Calu3 (cell line): ENCODE measurements at regions not wholly inside any gene's neighbourhood (a gene's known extent, or its start where the extent isn't known, plus 50 kb on each side); places are given as distances from the start of the nearest gene placed in this dataset.

Source experiments
- BruUV-seq: library from RNA; stranded (reverse); fragments of 400-500 nt; replicated peaks from 2 replicates; lab custom pipeline; 2021; lab: Mats Ljungman, UMichigan
- CTCF ChIA-PET: fragments of 300-600 bp; sonication (Branson Sonifier 250); formaldehyde crosslinking; loops from one replicate; lab custom pipeline; 2022; ENCODE audit warnings: antibody characterized with exemption; lab: Charles Lee
- DNase-seq: peaks from one replicate; pipeline ENCODE4 v3.0.0; 2022
- H3K27ac Mint-ChIP-seq: one replicate; pipeline ENCODE4 v1.8.0; 2022; ENCODE audit warnings: mixed read lengths; ENCODE audit not compliant: unreplicated experiment
- H3K27me3 Mint-ChIP-seq: one replicate; pipeline ENCODE4 v1.8.0; 2022; ENCODE audit warnings: mixed read lengths; ENCODE audit not compliant: unreplicated experiment
- H3K36me3 Mint-ChIP-seq: one replicate; pipeline ENCODE4 v1.8.0; 2022; ENCODE audit warnings: mild to moderate bottlenecking, moderate library complexity, mixed read lengths; ENCODE audit not compliant: insufficient read depth, unreplicated experiment
- H3K4me1 Mint-ChIP-seq: one replicate; pipeline ENCODE4 v1.8.0; 2022; ENCODE audit warnings: mild to moderate bottlenecking, low read depth, mixed read lengths; ENCODE audit not compliant: unreplicated experiment
- H3K4me3 Mint-ChIP-seq: one replicate; pipeline ENCODE4 v1.8.0; 2022; ENCODE audit warnings: mild to moderate bottlenecking, low read depth, moderate library complexity, mixed read lengths; ENCODE audit not compliant: unreplicated experiment
- H3K9me3 Mint-ChIP-seq: one replicate; pipeline ENCODE4 v1.8.0; 2022; ENCODE audit warnings: low read depth, mixed read lengths; ENCODE audit not compliant: unreplicated experiment
- intact Hi-C: fragments of 100-400 bp; cut with micrococcal nuclease; formaldehyde crosslinking; loops from one replicate; pipeline ENCODE4 v1.10.0; 2022; ENCODE audit not compliant: unreplicated experiment
- TF ChIP-seq, protein P1 (sequence below): fragments of 200-600 bp; IDR thresholded peaks from one replicate; pipeline ENCODE4 v1.8.0; 2022; ENCODE audit warnings: antibody characterized with exemption; ENCODE audit not compliant: unreplicated experiment

DNA sequence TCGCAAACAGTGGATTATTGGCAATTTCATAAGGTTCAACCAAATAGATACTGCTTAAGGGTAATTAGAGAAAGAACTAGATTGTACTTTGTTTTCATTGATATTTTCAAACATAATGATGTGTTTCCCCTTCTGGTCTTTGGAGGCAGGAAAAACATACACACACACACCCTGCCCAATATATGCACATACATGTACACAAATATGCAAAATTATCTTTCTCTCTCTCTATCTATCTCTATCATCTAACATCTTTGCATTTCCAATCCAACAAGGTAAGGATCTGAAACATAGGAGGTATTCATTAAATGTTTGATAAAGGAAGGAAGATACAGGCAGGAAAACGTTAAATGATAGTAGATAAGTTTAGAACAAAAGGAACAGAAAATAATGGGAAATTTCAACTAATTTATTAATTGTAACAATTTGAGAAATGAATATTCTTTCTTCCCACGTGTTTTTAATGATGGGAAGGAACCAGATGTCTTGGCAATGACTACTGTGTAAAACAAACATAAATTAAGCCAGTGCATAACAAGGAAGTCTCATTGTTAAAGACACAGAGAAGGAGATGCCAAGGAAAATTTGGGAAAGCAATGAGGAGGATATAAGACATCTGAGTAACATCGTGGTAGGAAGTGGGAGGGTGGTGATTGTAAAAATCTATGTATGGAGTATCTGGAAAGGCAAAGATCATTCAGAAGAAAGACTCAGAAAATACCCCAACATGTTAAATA, 532.1 kb downstream of the GBA3 start:
- H3K4me3 Mint-ChIP-seq: no peak overlapping the region
- H3K27ac Mint-ChIP-seq: no peak overlapping the region
- CTCF ChIA-PET: no interaction called here
- H3K4me1 Mint-ChIP-seq: no peaks in the 10 kb centered on the region
- BruUV-seq: no TSS peak
- TF ChIP-seq, protein P1, sequence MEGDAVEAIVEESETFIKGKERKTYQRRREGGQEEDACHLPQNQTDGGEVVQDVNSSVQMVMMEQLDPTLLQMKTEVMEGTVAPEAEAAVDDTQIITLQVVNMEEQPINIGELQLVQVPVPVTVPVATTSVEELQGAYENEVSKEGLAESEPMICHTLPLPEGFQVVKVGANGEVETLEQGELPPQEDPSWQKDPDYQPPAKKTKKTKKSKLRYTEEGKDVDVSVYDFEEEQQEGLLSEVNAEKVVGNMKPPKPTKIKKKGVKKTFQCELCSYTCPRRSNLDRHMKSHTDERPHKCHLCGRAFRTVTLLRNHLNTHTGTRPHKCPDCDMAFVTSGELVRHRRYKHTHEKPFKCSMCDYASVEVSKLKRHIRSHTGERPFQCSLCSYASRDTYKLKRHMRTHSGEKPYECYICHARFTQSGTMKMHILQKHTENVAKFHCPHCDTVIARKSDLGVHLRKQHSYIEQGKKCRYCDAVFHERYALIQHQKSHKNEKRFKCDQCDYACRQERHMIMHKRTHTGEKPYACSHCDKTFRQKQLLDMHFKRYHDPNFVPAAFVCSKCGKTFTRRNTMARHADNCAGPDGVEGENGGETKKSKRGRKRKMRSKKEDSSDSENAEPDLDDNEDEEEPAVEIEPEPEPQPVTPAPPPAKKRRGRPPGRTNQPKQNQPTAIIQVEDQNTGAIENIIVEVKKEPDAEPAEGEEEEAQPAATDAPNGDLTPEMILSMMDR: no peak
- H3K36me3 Mint-ChIP-seq: no peaks in the 10 kb centered on the region
- intact Hi-C loops: no loop called here
- no peaks in the 10 kb centered on the region for H3K9me3 Mint-ChIP-seq
- DNase-seq: no peak
- H3K27me3 Mint-ChIP-seq: no peaks in the 10 kb centered on the region

GRCh38 chr4:23220911-23221310, 528.2 kb downstream of the GBA3 start:
- no peak overlapping the region for H3K4me3 Mint-ChIP-seq
- no TSS peak for BruUV-seq
- no peak for DNase-seq
- H3K4me1 Mint-ChIP-seq: no peaks in the 10 kb centered on the region
- no peak overlapping the region for H3K27ac Mint-ChIP-seq
- CTCF ChIA-PET: no interaction called here
- TF ChIP-seq, protein P1: no peak
- no peaks in the 10 kb centered on the region for H3K36me3 Mint-ChIP-seq
- no peaks in the 10 kb centered on the region for H3K27me3 Mint-ChIP-seq
- H3K9me3 Mint-ChIP-seq: no peaks in the 10 kb centered on the region
- intact Hi-C loops: no loop called here

DNA sequence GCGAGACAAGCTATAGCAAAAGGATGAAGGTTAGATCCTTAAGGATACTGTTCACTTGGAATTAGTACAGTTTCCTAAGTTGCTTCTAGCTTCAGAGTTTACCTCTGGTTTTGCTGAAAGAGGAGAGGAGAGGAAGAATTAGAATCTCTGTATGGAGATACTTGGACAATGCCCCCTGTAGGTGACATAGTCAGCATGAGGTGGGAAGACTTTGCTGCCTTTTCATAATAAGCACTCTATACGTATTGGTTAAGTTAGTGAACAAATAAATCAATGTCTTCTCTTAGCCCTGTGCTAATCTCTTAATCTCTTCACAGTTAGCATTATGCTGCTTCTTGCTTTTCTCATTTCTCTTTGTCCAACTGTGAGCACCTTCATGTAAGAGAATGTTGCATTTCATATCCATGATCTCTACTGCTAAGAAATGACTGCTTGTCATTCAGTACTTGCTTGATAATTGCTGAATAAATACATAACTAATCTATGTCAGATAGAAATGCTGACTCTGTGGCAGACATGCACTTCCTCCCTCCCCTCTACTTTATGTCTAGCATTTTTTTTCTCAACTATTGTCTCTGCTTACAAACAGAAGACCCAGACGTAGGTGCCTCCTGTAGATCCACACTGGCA, 527.2 kb downstream of the GBA3 start:
- Mint-ChIP-seq H3K9me3 (no peaks in the 10 kb centered on the region), H3K27ac (no peak overlapping the region), H3K4me1 (no peaks in the 10 kb centered on the region), H3K36me3 (no peaks in the 10 kb centered on the region), H3K4me3 (no peak overlapping the region), H3K27me3 (no peaks in the 10 kb centered on the region)
- CTCF ChIA-PET: no interaction called here
- intact Hi-C loops: no loop called here
- DNase-seq: no peak
- no TSS peak for BruUV-seq
- TF ChIP-seq, protein P1: no peak

DNA sequence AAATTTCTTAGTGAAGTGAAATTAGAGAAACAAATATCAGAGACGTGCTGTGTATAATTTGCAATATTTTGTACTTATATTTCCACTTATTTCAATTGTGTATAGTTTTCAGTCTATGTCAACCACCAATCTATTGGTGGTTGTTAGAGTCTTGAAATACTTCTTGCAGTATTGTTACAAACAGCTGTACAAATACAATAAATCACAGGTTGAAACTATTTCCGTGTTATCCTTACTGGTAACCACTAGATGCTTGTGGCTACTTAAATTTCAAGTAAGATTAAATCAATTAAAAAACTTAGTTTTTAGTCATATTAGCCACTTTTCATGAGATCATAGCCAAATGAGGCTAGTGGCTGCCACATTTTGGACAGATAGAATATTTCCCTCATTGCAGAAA, 520.5 kb downstream of the GBA3 start:
- BruUV-seq: no TSS peak
- no peak for DNase-seq
- TF ChIP-seq, protein P1: no peak
- H3K27ac Mint-ChIP-seq: no peak overlapping the region
- H3K27me3 Mint-ChIP-seq: no peaks in the 10 kb centered on the region
- H3K36me3 Mint-ChIP-seq: no peaks in the 10 kb centered on the region
- no peaks in the 10 kb centered on the region for H3K4me1 Mint-ChIP-seq
- no peak overlapping the region for H3K4me3 Mint-ChIP-seq
- intact Hi-C loops: no loop called here
- H3K9me3 Mint-ChIP-seq: no peaks in the 10 kb centered on the region
- CTCF ChIA-PET: interaction anchor here (0.5 kb wide), 1 partner anchor 107 kb away, joined by 3 read pairs; no protein-coding TSS in a partner anchor
